ENCODE measurements at regions not wholly inside any gene's neighbourhood (a gene's known extent, or its start where the extent isn't known, plus 50 kb on each side); places are given as distances from the start of the nearest gene placed in this dataset.

DNA sequence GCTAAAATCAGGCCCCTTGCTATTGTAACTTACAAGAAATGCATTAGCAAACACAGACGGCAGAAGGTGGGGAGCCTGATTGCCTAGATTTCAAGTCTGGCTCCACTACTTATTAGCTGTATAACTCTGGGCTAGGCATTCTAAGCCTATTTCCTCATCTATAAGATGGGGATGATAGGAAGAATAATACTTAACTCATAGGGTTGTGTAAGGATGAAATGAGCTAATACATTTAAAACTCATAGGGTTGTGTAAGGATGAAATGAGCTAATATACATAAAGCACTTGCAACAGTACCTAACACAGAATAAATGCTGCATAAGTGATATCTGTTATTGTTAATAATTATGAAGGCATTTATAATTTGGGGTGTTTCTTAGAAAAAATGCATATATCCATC, 60.1 kb upstream of the DIO2 start:
- H3K27ac ChIP-seq, result no peak overlapping the region
- TF ChIP-seq, protein P1, sequence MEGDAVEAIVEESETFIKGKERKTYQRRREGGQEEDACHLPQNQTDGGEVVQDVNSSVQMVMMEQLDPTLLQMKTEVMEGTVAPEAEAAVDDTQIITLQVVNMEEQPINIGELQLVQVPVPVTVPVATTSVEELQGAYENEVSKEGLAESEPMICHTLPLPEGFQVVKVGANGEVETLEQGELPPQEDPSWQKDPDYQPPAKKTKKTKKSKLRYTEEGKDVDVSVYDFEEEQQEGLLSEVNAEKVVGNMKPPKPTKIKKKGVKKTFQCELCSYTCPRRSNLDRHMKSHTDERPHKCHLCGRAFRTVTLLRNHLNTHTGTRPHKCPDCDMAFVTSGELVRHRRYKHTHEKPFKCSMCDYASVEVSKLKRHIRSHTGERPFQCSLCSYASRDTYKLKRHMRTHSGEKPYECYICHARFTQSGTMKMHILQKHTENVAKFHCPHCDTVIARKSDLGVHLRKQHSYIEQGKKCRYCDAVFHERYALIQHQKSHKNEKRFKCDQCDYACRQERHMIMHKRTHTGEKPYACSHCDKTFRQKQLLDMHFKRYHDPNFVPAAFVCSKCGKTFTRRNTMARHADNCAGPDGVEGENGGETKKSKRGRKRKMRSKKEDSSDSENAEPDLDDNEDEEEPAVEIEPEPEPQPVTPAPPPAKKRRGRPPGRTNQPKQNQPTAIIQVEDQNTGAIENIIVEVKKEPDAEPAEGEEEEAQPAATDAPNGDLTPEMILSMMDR (conservative IDR thresholded peaks at IDR 0.05), result no peak

DNA sequence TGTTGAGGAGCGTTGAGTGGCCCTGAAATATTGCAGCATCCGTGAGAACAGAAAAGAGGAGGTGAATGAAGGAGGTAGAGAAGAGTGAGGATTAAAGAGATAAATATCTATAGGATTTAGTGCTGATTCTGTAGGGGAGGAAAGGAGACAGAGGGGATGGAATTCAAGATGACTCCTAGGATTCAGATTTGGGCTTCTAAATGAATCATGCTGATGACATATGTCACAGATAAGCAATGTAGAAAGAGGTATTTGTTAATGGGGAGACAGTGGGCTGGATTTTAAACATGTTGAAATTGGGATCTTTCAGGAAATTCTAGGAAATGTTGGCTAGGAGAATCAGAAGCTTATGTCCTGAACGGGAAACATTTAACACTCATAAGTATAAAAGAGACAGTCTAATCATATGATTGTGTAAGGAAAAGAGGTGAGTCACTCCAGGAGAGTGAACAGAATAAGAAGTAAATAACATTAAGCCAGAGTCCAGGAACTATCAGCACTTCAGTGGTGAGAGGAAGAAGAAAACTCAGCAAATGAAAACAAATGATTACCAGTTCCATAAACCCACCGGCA, 58.1 kb upstream of the DIO2 start:
- TF ChIP-seq, protein P1 (conservative IDR thresholded peaks at IDR 0.05), result no peak
- H3K27ac ChIP-seq, result no peak overlapping the region

DNA sequence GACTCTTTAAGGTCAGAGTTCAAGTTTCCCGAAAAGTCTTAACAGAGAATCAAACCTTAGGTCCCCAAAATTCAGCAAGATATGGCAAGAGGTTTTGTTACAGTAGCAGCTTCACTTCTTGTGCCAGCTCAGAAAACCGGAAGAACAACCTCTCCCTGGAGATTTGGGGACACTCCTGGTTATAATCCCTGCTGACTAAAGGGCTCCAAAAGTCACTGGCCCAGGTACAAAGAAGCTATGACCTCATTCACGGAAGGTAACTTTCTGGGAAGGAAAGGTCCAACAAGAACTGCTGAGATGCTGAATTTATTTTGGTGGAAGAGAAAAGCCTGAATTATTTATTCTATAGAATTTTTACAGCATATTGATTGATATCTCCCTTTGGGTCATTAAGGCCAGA, 55.6 kb upstream of the DIO2 start:
- TF ChIP-seq, protein P1 (conservative IDR thresholded peaks at IDR 0.05), result no peak

DNA sequence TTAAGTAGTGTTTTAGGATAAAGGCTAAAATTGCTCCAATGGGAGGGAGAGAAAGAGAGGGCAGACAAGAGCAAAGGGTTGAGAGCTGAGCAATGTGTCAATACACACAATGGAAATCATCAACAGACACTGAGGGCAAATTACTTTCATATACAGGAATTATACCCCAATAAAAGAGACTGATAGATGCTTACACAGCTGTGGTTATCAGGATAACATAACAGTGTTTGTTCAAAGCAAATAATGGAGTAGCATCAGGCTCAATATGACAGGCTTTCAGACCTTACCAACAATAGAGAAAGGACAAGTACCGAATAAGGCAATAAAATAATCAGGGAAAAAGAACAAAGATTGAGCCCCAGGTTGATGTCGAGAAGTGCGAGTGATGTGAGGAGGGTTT, 53.4 kb upstream of the DIO2 start:
- H3K27ac ChIP-seq, result peak overlapping the region; percentile 65
- TF ChIP-seq, protein P1 (conservative IDR thresholded peaks at IDR 0.05), result no peak

More for the DNA sequence above, 55.6 kb upstream of the DIO2 start:
- no peak overlapping the region for H3K27ac ChIP-seq

Measured in VCaP (cell line).